ENCODE measurements at regions not wholly inside any gene's neighbourhood (a gene's known extent, or its start where the extent isn't known, plus 50 kb on each side); places are given as distances from the start of the nearest gene placed in this dataset.

GRCh38 chr5:124172389-124173003, 573.9 kb downstream of the ZNF608 start:
- TF ChIP-seq, protein P1, sequence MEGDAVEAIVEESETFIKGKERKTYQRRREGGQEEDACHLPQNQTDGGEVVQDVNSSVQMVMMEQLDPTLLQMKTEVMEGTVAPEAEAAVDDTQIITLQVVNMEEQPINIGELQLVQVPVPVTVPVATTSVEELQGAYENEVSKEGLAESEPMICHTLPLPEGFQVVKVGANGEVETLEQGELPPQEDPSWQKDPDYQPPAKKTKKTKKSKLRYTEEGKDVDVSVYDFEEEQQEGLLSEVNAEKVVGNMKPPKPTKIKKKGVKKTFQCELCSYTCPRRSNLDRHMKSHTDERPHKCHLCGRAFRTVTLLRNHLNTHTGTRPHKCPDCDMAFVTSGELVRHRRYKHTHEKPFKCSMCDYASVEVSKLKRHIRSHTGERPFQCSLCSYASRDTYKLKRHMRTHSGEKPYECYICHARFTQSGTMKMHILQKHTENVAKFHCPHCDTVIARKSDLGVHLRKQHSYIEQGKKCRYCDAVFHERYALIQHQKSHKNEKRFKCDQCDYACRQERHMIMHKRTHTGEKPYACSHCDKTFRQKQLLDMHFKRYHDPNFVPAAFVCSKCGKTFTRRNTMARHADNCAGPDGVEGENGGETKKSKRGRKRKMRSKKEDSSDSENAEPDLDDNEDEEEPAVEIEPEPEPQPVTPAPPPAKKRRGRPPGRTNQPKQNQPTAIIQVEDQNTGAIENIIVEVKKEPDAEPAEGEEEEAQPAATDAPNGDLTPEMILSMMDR (IDR thresholded peaks at IDR 0.05), result no peak
- no peak for TF ChIP-seq POLR2A (IDR thresholded peaks at IDR 0.05)

Data from thyroid gland (tissue), 4 donors.